ENCODE measurements at regions not wholly inside any gene's neighbourhood (a gene's known extent, or its start where the extent isn't known, plus 50 kb on each side); places are given as distances from the start of the nearest gene placed in this dataset.
A peak's percentile ranks its signal among the peaks of the same experiment; 100 is the strongest.

GRCh38 chr17:72427761-72428109 is 306.9 kb downstream of the SOX9 start:
- TF ChIP-seq CTCF (IDR thresholded peaks at IDR 0.05), result no peak

DNA sequence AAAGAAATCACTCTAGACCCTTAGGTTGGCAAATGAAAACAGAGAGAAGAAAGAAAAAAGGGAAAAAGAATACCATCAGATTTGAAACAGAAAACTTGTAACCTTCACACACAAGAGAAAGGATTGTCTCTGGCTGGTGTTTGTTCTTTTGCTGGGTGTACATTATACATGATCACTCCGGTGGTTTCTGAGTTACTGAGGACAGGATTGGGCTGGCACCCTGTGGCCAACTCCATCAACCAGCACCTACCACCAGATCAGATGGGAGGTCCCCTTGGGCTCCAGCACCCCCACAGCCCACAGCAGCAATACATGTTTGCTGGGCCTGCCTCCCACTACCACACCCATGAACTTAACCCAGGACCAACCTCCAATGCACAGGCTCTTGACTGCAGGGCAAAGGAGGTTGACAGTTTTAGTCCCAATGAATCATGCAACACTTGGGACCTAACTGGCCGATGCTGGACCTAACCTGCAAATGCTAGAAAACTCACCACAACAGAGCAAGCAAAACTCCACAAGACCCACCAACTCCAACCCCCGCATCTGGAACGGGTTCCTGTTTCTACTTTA is 308.3 kb downstream of the SOX9 start:
- Histone ChIP-seq H3K4me1 (no peaks in the 10 kb centered on the region), H3K27ac (no peak overlapping the region), H3K27me3 (no peaks in the 10 kb centered on the region), H3K4me3 (no peak overlapping the region), H3K36me3 (no peaks in the 10 kb centered on the region), H3K9me3 (no peaks in the 10 kb centered on the region)
- intact Hi-C loops (cut with DNase I), result no loop called here
- no peak for DNase-seq
- ATAC-seq, result no peak
- no peak for TF ChIP-seq CTCF (IDR thresholded peaks at IDR 0.05)

More at GRCh38 chr17:72427761-72428109, 306.9 kb downstream of the SOX9 start:
- ATAC-seq (no peak), DNase-seq (no peak)
- Histone ChIP-seq H3K4me3 (no peak overlapping the region), H3K36me3 (no peaks in the 10 kb centered on the region), H3K4me1 (no peaks in the 10 kb centered on the region), H3K27ac (no peak overlapping the region), H3K9me3 (no peaks in the 10 kb centered on the region), H3K27me3 (no peaks in the 10 kb centered on the region)
- intact Hi-C loops (cut with DNase I), result no loop called here

- no peak for DNase-seq
- no peak overlapping the region for H3K4me3 ChIP-seq
- H3K27me3 ChIP-seq, result no peaks in the 10 kb centered on the region
- intact Hi-C loops (cut with DNase I), result no loop called here
- no peaks in the 10 kb centered on the region for H3K36me3 ChIP-seq
- H3K9me3 ChIP-seq, result no peaks in the 10 kb centered on the region
- no peaks in the 10 kb centered on the region for H3K4me1 ChIP-seq
- no peak for TF ChIP-seq CTCF (IDR thresholded peaks at IDR 0.05)
- ATAC-seq, result peak; percentile 34
- no peak overlapping the region for H3K27ac ChIP-seq
Observed at GRCh38 chr17:72430611-72431432, 310.0 kb downstream of the SOX9 start.

DNA sequence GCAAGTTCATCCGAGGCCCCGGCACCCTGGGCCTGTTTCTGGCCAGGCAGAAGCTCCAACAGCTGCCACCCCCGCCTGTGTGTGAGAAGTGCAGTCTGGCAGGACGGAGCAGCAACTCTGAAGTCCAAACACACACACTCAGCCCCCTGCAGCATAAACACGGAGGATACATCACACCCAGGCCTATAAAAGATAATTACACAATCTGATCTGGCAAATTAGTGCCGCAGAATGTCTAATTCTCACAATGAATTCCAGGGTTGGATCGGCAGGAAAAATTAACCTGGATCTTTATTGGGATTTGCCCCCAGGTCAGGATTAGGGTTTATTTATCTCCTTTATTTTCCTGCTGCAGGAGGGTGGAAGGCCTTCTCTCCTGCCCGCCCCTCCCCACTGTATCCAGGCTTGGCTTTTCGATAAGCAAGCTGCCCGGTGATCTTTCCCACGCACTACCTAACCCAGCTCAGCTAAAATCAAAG is 311.4 kb downstream of the SOX9 start:
- Histone ChIP-seq H3K9me3 (no peaks in the 10 kb centered on the region), H3K4me1 (no peaks in the 10 kb centered on the region), H3K36me3 (no peaks in the 10 kb centered on the region), H3K27me3 (no peaks in the 10 kb centered on the region), H3K27ac (no peak overlapping the region), H3K4me3 (no peak overlapping the region)
- ATAC-seq (no peak), DNase-seq (no peak)
- TF ChIP-seq CTCF (IDR thresholded peaks at IDR 0.05), result no peak
- intact Hi-C loops (cut with DNase I), result no loop called here

- DNase-seq, result no peak
- Histone ChIP-seq H3K27me3 (no peaks in the 10 kb centered on the region), H3K4me3 (no peak overlapping the region), H3K4me1 (no peaks in the 10 kb centered on the region), H3K9me3 (no peaks in the 10 kb centered on the region), H3K36me3 (no peaks in the 10 kb centered on the region), H3K27ac (no peak overlapping the region)
- no peak for TF ChIP-seq CTCF (IDR thresholded peaks at IDR 0.05)
- ATAC-seq, result no peak
- intact Hi-C loops (cut with DNase I), result no loop called here
Observed at GRCh38 chr17:72432881-72433280, 312.1 kb downstream of the SOX9 start.
